B cell (primary cell): ENCODE measurements at regions not wholly inside any gene's neighbourhood (a gene's known extent, or its start where the extent isn't known, plus 50 kb on each side); places are given as distances from the start of the nearest gene placed in this dataset.

Experiments
- ATAC-seq: fragments of 200-7000 bp; cut with Tn5 transposase; one replicate; pipeline ENCODE4 v1.10.0; 2021; ENCODE audit warnings: low read depth, mild to moderate bottlenecking, moderate number of reproducible peaks, moderate library complexity
- CTCF ChIA-PET: fragments of 350-600 bp; sonication (Branson Sonifier 250); formaldehyde crosslinking; loops from one replicate; lab custom pipeline; 2021; ENCODE audit warnings: antibody characterized with exemption, inconsistent platforms; lab: Charles Lee
- POLR2A ChIA-PET: fragments of 350-600 bp; sonication (Branson Sonifier 250); formaldehyde crosslinking; loops from one replicate; lab custom pipeline; 2021; ENCODE audit warnings: antibody characterized with exemption; lab: Charles Lee
- DNase-seq: peaks from one replicate; pipeline ENCODE4 v3.0.0; 2013
- H2AFZ ChIP-seq: 2 replicates; pipeline ENCODE4 v1.6.1; 2012; ENCODE audit warnings: mild to moderate bottlenecking, low read depth, low read length; ENCODE audit not compliant: insufficient read depth, poor library complexity, severe bottlenecking
- H3K27ac ChIP-seq, 2 donors: 1 replicate in 1 of 2; 2 replicates in 1 of 2; pipeline ENCODE4 v1.5.1; 2012 to 2013; ENCODE audit warnings: low read length in 2 of 2, mild to moderate bottlenecking in 2 of 2, moderate library complexity in 1 of 2
- H3K27me3 ChIP-seq, 4 experiments: fragments of 200-600 bp in 1 of 4; sonication (generic) in 1 of 4; replicated peaks in 1 of 4; 1 replicate in 2 of 4; 2 replicates in 2 of 4; pipeline versions ENCODE4 v1.6.1 to v1.7.0; 2013 to 2016; ENCODE audit warnings: low read length in 3 of 4, mild to moderate bottlenecking in 2 of 4, mixed read lengths in 1 of 4, moderate library complexity in 1 of 4; ENCODE audit not compliant: insufficient read depth in 4 of 4, control insufficient read depth in 3 of 4; ENCODE audit errors: control extremely low read depth in 1 of 4
- H3K36me3 ChIP-seq, 2 experiments: replicated peaks in 1 of 2; 1 replicate in 1 of 2; 2 replicates in 1 of 2; pipeline versions ENCODE4 v1.6.1 to v1.7.1; 2013; ENCODE audit warnings: low read length in 1 of 2; ENCODE audit not compliant: insufficient read depth in 2 of 2, control insufficient read depth in 1 of 2; ENCODE audit errors: control extremely low read depth in 1 of 2, extremely low read depth in 1 of 2
- H3K4me1 ChIP-seq, 2 donors: fragments of 200-600 bp in 1 of 2; sonication (generic) in 1 of 2; 1 replicate in 1 of 2; 2 replicates in 1 of 2; pipeline versions ENCODE4 v1.5.1 to v1.6.1; 2013 to 2017; ENCODE audit warnings: low read length in 2 of 2; ENCODE audit not compliant: control insufficient read depth in 2 of 2, insufficient read depth in 2 of 2
- H3K4me2 ChIP-seq: replicated peaks from 2 replicates; pipeline ENCODE3; 2012; ENCODE audit warnings: mild to moderate bottlenecking, low read depth, low read length; ENCODE audit not compliant: poor library complexity, severe bottlenecking
- H3K4me3 ChIP-seq, 5 experiments: fragments of 200-600 bp in 1 of 5; sonication (generic) in 1 of 5; 1 replicate in 3 of 5; 2 replicates in 2 of 5; pipeline versions ENCODE4 v1.5.1 to v1.7.0; 2011 to 2016; ENCODE audit warnings: low read length in 4 of 5, mild to moderate bottlenecking in 4 of 5, low read depth in 2 of 5, control low read depth in 1 of 5, moderate library complexity in 1 of 5; ENCODE audit not compliant: insufficient read depth in 1 of 5; ENCODE audit errors: control extremely low read depth in 1 of 5, extremely low read depth in 1 of 5
- H3K79me2 ChIP-seq: fragments of 200-600 bp; sonication (generic); one replicate; pipeline ENCODE4 v1.6.0; 2016; ENCODE audit warnings: low read length; ENCODE audit not compliant: control insufficient read depth, insufficient read depth
- H3K9ac ChIP-seq: fragments of 200-600 bp; sonication (generic); 2 replicates; pipeline ENCODE4 v1.6.1; 2017; ENCODE audit warnings: mild to moderate bottlenecking, low read length, moderate library complexity
- H3K9me3 ChIP-seq, 3 donors: one replicate each; pipeline versions ENCODE4 v1.6.1 to v1.7.1; 2013; ENCODE audit warnings: low read length in 2 of 3; ENCODE audit not compliant: control insufficient read depth in 2 of 3, insufficient read depth in 1 of 3; ENCODE audit errors: control extremely low read depth in 1 of 3
- H4K20me1 ChIP-seq: 2 replicates; pipeline ENCODE4 v1.6.0; 2012; ENCODE audit warnings: mild to moderate bottlenecking, low read length; ENCODE audit not compliant: insufficient read depth, control insufficient read depth, poor library complexity, severe bottlenecking
- H3K27ac Mint-ChIP-seq: one replicate; pipeline ENCODE4 v1.8.0; 2021; ENCODE audit warnings: mixed read lengths
- H3K27me3 Mint-ChIP-seq: one replicate; pipeline ENCODE4 v1.8.0; 2021; ENCODE audit warnings: mixed read lengths
- H3K4me1 Mint-ChIP-seq: one replicate; pipeline ENCODE4 v1.8.0; 2021; ENCODE audit warnings: mixed read lengths
- H3K4me3 Mint-ChIP-seq: one replicate; pipeline ENCODE4 v1.8.0; 2021; ENCODE audit warnings: mixed read lengths
- H3K9me3 Mint-ChIP-seq: one replicate; pipeline ENCODE4 v1.8.0; 2022; ENCODE audit warnings: mixed read lengths; ENCODE audit not compliant: insufficient read depth
- CTCF ChIP-seq: fragments of 200-600 bp; IDR thresholded peaks from one replicate; pipeline ENCODE4 v1.8.0; 2022; ENCODE audit warnings: antibody characterized with exemption, mild to moderate bottlenecking
- EZH2 ChIP-seq: IDR thresholded peaks from 2 replicates; pipeline ENCODE4 v1.6.1; 2012; ENCODE audit warnings: borderline replicate concordance, low read depth, mild to moderate bottlenecking, moderate library complexity, low read length; ENCODE audit not compliant: insufficient read depth, poor library complexity, severe bottlenecking
- WGBS: methylation state at CpG from one replicate; pipeline ENCODE4 v1.1.5; 2013; ENCODE audit warnings: missing lambda C conversion rate; ENCODE audit not compliant: insufficient coverage; 5-methylcytosine and 5-hydroxymethylcytosine counted together
- intact Hi-C: fragments of 100-400 bp; cut with micrococcal nuclease; formaldehyde crosslinking; loops from one replicate; pipeline ENCODE4 v1.10.0; 2022

GRCh38 chr12:89878327-89878726 lies 169.7 kb upstream of the ATP2B1 start:
- Histone ChIP-seq H3K4me1 (peaks cover 53 to 54% of the 10 kb centered on the region in 2 donors), H3K27ac (peak overlapping the region; percentile 94 to 95), H2AFZ (peak overlapping the region; percentile 20), H3K9me3 (no peaks in the 10 kb centered on the region), H3K79me2 (no peaks in the 10 kb centered on the region), H3K27me3 (no peaks in the 10 kb centered on the region), H3K9ac (peak overlapping the region; percentile 58), H3K4me3 (peak overlapping the region in 2 of 5 experiments; percentile 33 to 58), H4K20me1 (no peaks in the 10 kb centered on the region), H3K36me3 (no peaks in the 10 kb centered on the region), H3K4me2 (peak overlapping the region; percentile 75)
- H3K27me3 Mint-ChIP-seq: no peaks in the 10 kb centered on the region
- CTCF ChIA-PET: no interaction called here
- H3K4me3 Mint-ChIP-seq: peak overlapping the region; percentile 81
- intact Hi-C loops: no loop called here
- no peaks in the 10 kb centered on the region for H3K9me3 Mint-ChIP-seq
- H3K4me1 Mint-ChIP-seq: peaks cover 66% of the 10 kb centered on the region
- peak overlapping the region; percentile 90 for H3K27ac Mint-ChIP-seq
- no peak for DNase-seq
- WGBS: 47% methylated on average over 3 of the region's 6 CpGs
- TF ChIP-seq EZH2: no peak
- TF ChIP-seq CTCF: no peak
- POLR2A ChIA-PET: interaction anchor here (0.9 to 1.1 kb wide), 2 partner anchors 14 to 169 kb away, joined by 4 read pairs; partner anchors contain the start of gene ATP2B1
- no peak for ATAC-seq

- Histone ChIP-seq H3K27me3 (no peaks in the 10 kb centered on the region), H3K4me3 (no peak overlapping the region), H3K79me2 (no peaks in the 10 kb centered on the region), H3K4me2 (no peak overlapping the region), H3K36me3 (no peaks in the 10 kb centered on the region), H3K9ac (no peak overlapping the region), H3K9me3 (no peaks in the 10 kb centered on the region), H2AFZ (no peak overlapping the region), H3K4me1 (peaks cover 47 to 48% of the 10 kb centered on the region in 2 donors), H4K20me1 (no peaks in the 10 kb centered on the region), H3K27ac (no peak overlapping the region)
- TF ChIP-seq EZH2: no peak
- TF ChIP-seq CTCF: no peak
- Mint-ChIP-seq H3K4me1 (peaks cover 64% of the 10 kb centered on the region), H3K4me3 (no peak overlapping the region), H3K9me3 (no peaks in the 10 kb centered on the region), H3K27ac (no peak overlapping the region), H3K27me3 (no peaks in the 10 kb centered on the region)
- ChIA-PET POLR2A (no interaction called here), CTCF (interaction anchor here (1.1 to 1.3 kb wide), 2 partner anchors 14 to 136 kb away, joined by 3 read pairs; no protein-coding TSS in a partner anchor)
- ATAC-seq: no peak
- DNase-seq: no peak
- intact Hi-C loops: no loop called here
- no CpG with 5 or more reads among the region's 3 CpGs for WGBS
These were observed 169.0 kb upstream of the ATP2B1 start for GRCh38 chr12:89877671-89878070.
